ENCODE measurements at regions not wholly inside any gene's neighbourhood (a gene's known extent, or its start where the extent isn't known, plus 50 kb on each side); places are given as distances from the start of the nearest gene placed in this dataset.

DNA sequence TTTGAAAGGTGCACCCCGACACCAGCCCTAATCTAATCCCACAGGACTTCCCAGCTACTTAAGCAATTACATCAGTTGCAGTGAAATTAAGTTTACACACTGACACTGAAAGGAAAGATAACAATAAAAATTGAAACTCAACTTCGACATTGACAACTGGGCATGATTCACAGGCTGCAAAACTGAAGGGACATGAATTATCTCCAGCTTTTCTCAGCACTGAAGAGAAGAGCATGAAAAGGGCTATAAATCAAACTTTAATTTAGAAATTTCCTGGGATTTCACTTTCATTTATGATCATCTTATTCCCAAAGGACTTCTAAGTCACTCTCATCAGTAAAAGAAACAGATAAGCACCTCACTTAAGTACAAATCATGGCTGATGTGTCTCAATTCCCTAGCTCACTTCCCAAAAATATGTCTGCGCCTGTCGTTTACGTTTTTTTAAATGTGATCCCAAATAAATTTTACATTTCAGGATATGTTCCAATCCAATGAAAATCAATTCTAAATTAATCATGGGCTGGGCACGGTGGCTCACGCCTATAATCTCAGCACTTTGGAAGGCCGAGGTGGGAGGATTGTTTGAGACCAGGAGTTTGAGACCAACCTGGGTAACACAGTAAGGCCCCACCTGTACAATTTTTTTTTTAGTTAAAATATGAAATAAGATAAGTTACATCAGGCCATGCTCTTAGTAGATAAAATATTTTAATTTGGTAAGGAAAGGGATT lies 134.4 kb upstream of the TBL1X start:
- Histone ChIP-seq H3K4me3 (ENCODE audit: control insufficient read depth in 2 of 3, extremely low read depth in 1 of 3, insufficient read depth in 2 of 3, low read depth in 1 of 3, low read length in 3 of 3) (no peak overlapping the region), H3K27ac (ENCODE audit: control insufficient read depth, insufficient read depth, low read length) (no peak overlapping the region), H3K9ac (ENCODE audit: control insufficient read depth, extremely low read depth, insufficient read depth, low read length) (no peak overlapping the region), H3K9me1 (ENCODE audit: control insufficient read depth, extremely low read depth, insufficient read depth, low read length) (no peaks in the 10 kb centered on the region), H3K79me2 (ENCODE audit: control insufficient read depth, insufficient read depth, low read length) (no peaks in the 10 kb centered on the region), H2AFZ (ENCODE audit: control insufficient read depth, low read length) (no peak overlapping the region), H3K36me3 (ENCODE audit: control insufficient read depth in 2 of 2, extremely low read depth in 1 of 2, insufficient read depth in 2 of 2, low read length in 2 of 2) (no peaks in the 10 kb centered on the region), H3K9me3 (ENCODE audit: control insufficient read depth, low read depth, low read length) (peaks cover 3% of the 10 kb centered on the region), H3K4me2 (ENCODE audit: control insufficient read depth, extremely low read depth, insufficient read depth, low read depth, low read length) (no peak overlapping the region), H4K20me1 (ENCODE audit: control insufficient read depth, extremely low read depth, insufficient read depth, low read length) (no peaks in the 10 kb centered on the region), H3K4me1 (ENCODE audit: control insufficient read depth, extremely low read depth, insufficient read depth, low read length) (peaks cover 4% of the 10 kb centered on the region), H3K27me3 (ENCODE audit: control insufficient read depth, extremely low read depth, insufficient read depth, low read length) (peaks cover 7% of the 10 kb centered on the region)
- dilution Hi-C loops (cut with MboI; ENCODE audit: extremely low pct_ligation_motif_present, low sequenced_read_pairs), result no loop called here
- no peak for DNase-seq (ENCODE audit: low read depth, low spot score)
- no peak for TF ChIP-seq EZH2 (IDR thresholded peaks at IDR 0.05; ENCODE audit: low read length)
- TF ChIP-seq, protein P1, sequence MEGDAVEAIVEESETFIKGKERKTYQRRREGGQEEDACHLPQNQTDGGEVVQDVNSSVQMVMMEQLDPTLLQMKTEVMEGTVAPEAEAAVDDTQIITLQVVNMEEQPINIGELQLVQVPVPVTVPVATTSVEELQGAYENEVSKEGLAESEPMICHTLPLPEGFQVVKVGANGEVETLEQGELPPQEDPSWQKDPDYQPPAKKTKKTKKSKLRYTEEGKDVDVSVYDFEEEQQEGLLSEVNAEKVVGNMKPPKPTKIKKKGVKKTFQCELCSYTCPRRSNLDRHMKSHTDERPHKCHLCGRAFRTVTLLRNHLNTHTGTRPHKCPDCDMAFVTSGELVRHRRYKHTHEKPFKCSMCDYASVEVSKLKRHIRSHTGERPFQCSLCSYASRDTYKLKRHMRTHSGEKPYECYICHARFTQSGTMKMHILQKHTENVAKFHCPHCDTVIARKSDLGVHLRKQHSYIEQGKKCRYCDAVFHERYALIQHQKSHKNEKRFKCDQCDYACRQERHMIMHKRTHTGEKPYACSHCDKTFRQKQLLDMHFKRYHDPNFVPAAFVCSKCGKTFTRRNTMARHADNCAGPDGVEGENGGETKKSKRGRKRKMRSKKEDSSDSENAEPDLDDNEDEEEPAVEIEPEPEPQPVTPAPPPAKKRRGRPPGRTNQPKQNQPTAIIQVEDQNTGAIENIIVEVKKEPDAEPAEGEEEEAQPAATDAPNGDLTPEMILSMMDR (optimal IDR thresholded peaks at IDR 0.05 in 1 of 3, IDR thresholded peaks at IDR 0.05 in 1 of 3, conservative IDR thresholded peaks at IDR 0.05 in 1 of 3; ENCODE audit: extremely low read depth in 1 of 3, insufficient read depth in 2 of 3, low read length in 3 of 3), result no peak
- no peak for FAIRE-seq

DNA sequence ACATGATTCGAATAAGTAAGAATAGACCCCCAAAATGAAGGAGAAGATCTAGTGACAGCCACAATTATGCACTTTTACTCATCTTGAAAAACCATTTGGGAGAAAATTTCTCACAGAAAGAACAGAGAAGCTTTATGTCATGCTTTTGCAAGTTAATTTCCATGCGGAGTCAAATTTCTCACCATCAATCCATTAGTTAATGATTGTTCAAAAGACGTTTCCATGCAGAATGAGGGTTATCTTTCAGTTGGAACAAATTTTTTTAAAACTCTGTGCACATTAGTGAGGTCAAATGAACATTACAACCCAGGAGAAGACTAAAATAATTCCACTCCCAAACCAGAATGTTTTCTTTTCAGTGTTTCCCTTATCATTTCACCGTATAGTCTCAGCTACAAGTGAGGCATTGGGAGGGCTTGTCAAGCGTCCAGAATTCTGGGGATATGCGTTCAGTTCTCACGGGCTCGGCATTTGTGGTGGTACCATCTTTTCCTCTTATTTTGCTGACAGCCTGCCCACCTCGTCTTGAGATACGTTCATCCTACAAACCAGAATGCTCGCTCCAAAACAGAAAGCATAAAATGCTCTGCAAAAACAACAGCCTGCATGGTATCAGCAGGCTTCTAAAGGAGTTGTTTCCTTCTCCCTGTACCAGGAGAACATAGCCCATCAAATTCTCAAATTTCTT lies 130.8 kb upstream of the TBL1X start:
- DNase-seq (ENCODE audit: low read depth, low spot score), result no peak
- no peak overlapping the region for H2AFZ ChIP-seq (ENCODE audit: control insufficient read depth, low read length)
- no peaks in the 10 kb centered on the region for H3K9me1 ChIP-seq (ENCODE audit: control insufficient read depth, extremely low read depth, insufficient read depth, low read length)
- dilution Hi-C loops (cut with MboI; ENCODE audit: extremely low pct_ligation_motif_present, low sequenced_read_pairs), result no loop called here
- no peaks in the 10 kb centered on the region for H3K9me3 ChIP-seq (ENCODE audit: control insufficient read depth, low read depth, low read length)
- no peak overlapping the region for H3K9ac ChIP-seq (ENCODE audit: control insufficient read depth, extremely low read depth, insufficient read depth, low read length)
- TF ChIP-seq EZH2 (IDR thresholded peaks at IDR 0.05; ENCODE audit: low read length), result no peak
- no peaks in the 10 kb centered on the region for H3K79me2 ChIP-seq (ENCODE audit: control insufficient read depth, insufficient read depth, low read length)
- peaks cover 7% of the 10 kb centered on the region for H3K27me3 ChIP-seq (ENCODE audit: control insufficient read depth, extremely low read depth, insufficient read depth, low read length)
- no peak overlapping the region for H3K27ac ChIP-seq (ENCODE audit: control insufficient read depth, insufficient read depth, low read length)
- no peaks in the 10 kb centered on the region for H3K36me3 ChIP-seq (ENCODE audit: control insufficient read depth in 2 of 2, extremely low read depth in 1 of 2, insufficient read depth in 2 of 2, low read length in 2 of 2)
- H3K4me1 ChIP-seq (ENCODE audit: control insufficient read depth, extremely low read depth, insufficient read depth, low read length), result no peaks in the 10 kb centered on the region
- no peak overlapping the region for H3K4me2 ChIP-seq (ENCODE audit: control insufficient read depth, extremely low read depth, insufficient read depth, low read depth, low read length)
- H4K20me1 ChIP-seq (ENCODE audit: control insufficient read depth, extremely low read depth, insufficient read depth, low read length), result no peaks in the 10 kb centered on the region
- no peak overlapping the region for H3K4me3 ChIP-seq (ENCODE audit: control insufficient read depth in 2 of 3, extremely low read depth in 1 of 3, insufficient read depth in 2 of 3, low read depth in 1 of 3, low read length in 3 of 3)
- no peak for FAIRE-seq

Measured in keratinocyte (primary cell).